SK-N-SH (cell line): ENCODE measurements at regions not wholly inside any gene's neighbourhood (a gene's known extent, or its start where the extent isn't known, plus 50 kb on each side); places are given as distances from the start of the nearest gene placed in this dataset.

Experiments used
- CTCF ChIA-PET: fragments of 300-600, 350-600 bp; formaldehyde crosslinking; extraction: SDS; loops from one replicate; lab custom pipeline; 2021; lab: Yijun Ruan, JAX
- POLR2A ChIA-PET: fragments of 350-600 bp; sonication (Branson Sonifier 250); formaldehyde crosslinking; extraction: SDS; loops from one replicate; lab custom pipeline; 2020; ENCODE audit warnings: antibody characterized with exemption, inconsistent platforms; lab: Yijun Ruan, JAX
- DNase-seq: peaks from one replicate; pipeline ENCODE4 v3.0.0; 2012
- H2AFZ ChIP-seq: fragments of 200-600 bp; sonication (generic); 2 replicates; pipeline ENCODE4 v1.8.1; 2016; ENCODE audit warnings: antibody characterized with exemption, mild to moderate bottlenecking, low read depth
- H3F3A ChIP-seq: fragments of 200-600 bp; sonication (generic); replicated peaks from 2 replicates; pipeline ENCODE3; 2016; ENCODE audit warnings: antibody characterized with exemption, mild to moderate bottlenecking; ENCODE audit not compliant: insufficient read depth
- H3K27ac ChIP-seq, 2 experiments: fragments of 200-500 bp in 1 of 2; fragments of 200-600 bp in 1 of 2; sonication (Bioruptor generic) in 1 of 2; sonication (generic), shearing (Covaris generic) in 1 of 2; 2 replicates each; pipeline versions ENCODE4 v1.5.1 to v1.6.1; 2014 to 2016; ENCODE audit warnings: low read depth in 2 of 2, inconsistent platforms in 1 of 2, low read length in 1 of 2, mild to moderate bottlenecking in 1 of 2, mixed read lengths in 1 of 2
- H3K27me3 ChIP-seq: fragments of 200-600 bp; sonication (generic), shearing (Covaris generic); 2 replicates; pipeline ENCODE4 v1.6.1; 2016; ENCODE audit warnings: mixed run types; ENCODE audit not compliant: insufficient read depth
- H3K36me3 ChIP-seq, 2 experiments: fragments of 200-500 bp in 1 of 2; fragments of 200-600 bp in 1 of 2; sonication (Bioruptor generic) in 1 of 2; sonication (generic) in 1 of 2; replicated peaks in 1 of 2; 2 replicates each; pipeline versions ENCODE3 to v1.5.1; 2014 to 2016; ENCODE audit warnings: low read length in 1 of 2, mild to moderate bottlenecking in 1 of 2; ENCODE audit not compliant: insufficient read depth in 2 of 2, control insufficient read depth in 1 of 2
- H3K4me1 ChIP-seq, 2 experiments: fragments of 200-500 bp in 1 of 2; fragments of 200-600 bp in 1 of 2; sonication (Bioruptor generic) in 1 of 2; sonication (generic), shearing (Covaris generic) in 1 of 2; 2 replicates each; pipeline versions ENCODE4 v1.5.1 to v1.6.1; 2014 to 2016; ENCODE audit warnings: low read depth in 1 of 2, low read length in 1 of 2, mixed run types in 1 of 2; ENCODE audit not compliant: insufficient read depth in 2 of 2, control insufficient read depth in 1 of 2
- H3K4me2 ChIP-seq: fragments of 200-600 bp; sonication (generic), shearing (Covaris generic); 2 replicates; pipeline ENCODE4 v1.6.1; 2017; ENCODE audit warnings: mixed run types
- H3K4me3 ChIP-seq, 2 experiments: fragments of 200-500 bp in 1 of 2; fragments of 200-600 bp in 1 of 2; sonication (Bioruptor generic) in 1 of 2; sonication (generic), shearing (Covaris generic) in 1 of 2; 2 replicates each; pipeline versions ENCODE4 v1.5.1 to v1.8.1; 2014 to 2016; ENCODE audit warnings: low read depth in 2 of 2, inconsistent platforms in 1 of 2, low read length in 1 of 2, mild to moderate bottlenecking in 1 of 2, mixed read lengths in 1 of 2, moderate library complexity in 1 of 2
- H3K79me2 ChIP-seq: fragments of 200-600 bp; sonication (generic); 2 replicates; pipeline ENCODE4 v1.8.1; 2017; ENCODE audit warnings: mild to moderate bottlenecking; ENCODE audit not compliant: insufficient read depth
- H3K9ac ChIP-seq: fragments of 200-600 bp; sonication (generic); 2 replicates; pipeline ENCODE4 v1.6.1; 2017; ENCODE audit warnings: mixed run types
- H3K9me2 ChIP-seq: fragments of 200-600 bp; sonication (generic); 2 replicates; pipeline ENCODE4 v1.6.1; 2017; ENCODE audit warnings: mixed run types
- H3K9me3 ChIP-seq: fragments of 200-600 bp; sonication (generic); 2 replicates; pipeline ENCODE4 v1.6.1; 2017; ENCODE audit warnings: mixed run types, mild to moderate bottlenecking, moderate library complexity
- H4K20me1 ChIP-seq: fragments of 200-600 bp; sonication (generic); 2 replicates; pipeline ENCODE4 v1.6.1; 2017; ENCODE audit warnings: mild to moderate bottlenecking, mixed run types; ENCODE audit not compliant: insufficient read depth
- ELF1 ChIP-seq: IDR thresholded peaks from 2 replicates; pipeline ENCODE4 v1.4.0; 2012
- EZH2phosphoT487 ChIP-seq: fragments of 200-600 bp; sonication (generic); IDR thresholded peaks from 2 replicates; pipeline ENCODE4 v1.6.1; 2017; ENCODE audit warnings: low read depth, mixed run types, mild to moderate bottlenecking, antibody characterized with exemption, moderate library complexity, borderline replicate concordance
- FOSL2 ChIP-seq: IDR thresholded peaks from 2 replicates; pipeline ENCODE4 v1.4.0; 2012; ENCODE audit warnings: low read depth, mild to moderate bottlenecking, moderate library complexity, borderline replicate concordance
- FOXJ3 ChIP-seq: sonication (generic); formaldehyde crosslinking; IDR thresholded peaks from 2 replicates; pipeline ENCODE4 v1.5.1; 2020; ENCODE audit warnings: mild to moderate bottlenecking, missing genetic modification reagents
- FOXM1 ChIP-seq: IDR thresholded peaks from 2 replicates; pipeline ENCODE4 v1.4.0; 2012; ENCODE audit warnings: low read depth, mild to moderate bottlenecking
- JUND ChIP-seq: IDR thresholded peaks from 2 replicates; pipeline ENCODE4 v1.4.0; 2012
- MXI1 ChIP-seq: IDR thresholded peaks from 2 replicates; pipeline ENCODE4 v1.6.1; 2012; ENCODE audit warnings: mild to moderate bottlenecking, low read depth, low read length, improper control_type of control experiment
- NFIC ChIP-seq: IDR thresholded peaks from 2 replicates; pipeline ENCODE4 v1.4.0; 2012; ENCODE audit warnings: borderline replicate concordance
- NRF1 ChIP-seq: IDR thresholded peaks from 2 replicates; pipeline ENCODE4 v1.6.1; 2012; ENCODE audit warnings: low read depth, mild to moderate bottlenecking, low read length
- POLR2AphosphoS5 ChIP-seq: IDR thresholded peaks from 2 replicates; pipeline ENCODE4 v1.6.1; 2012; ENCODE audit warnings: low read depth, low read length
- RFX5 ChIP-seq: IDR thresholded peaks from 2 replicates; pipeline ENCODE4 v1.6.1; 2012; ENCODE audit warnings: mild to moderate bottlenecking, improper control_type of control experiment, low read length
- RXRA ChIP-seq: IDR thresholded peaks from 2 replicates; pipeline ENCODE4 v1.4.0; 2012; ENCODE audit warnings: low read depth, mild to moderate bottlenecking, borderline replicate concordance
- TAF1 ChIP-seq: IDR thresholded peaks from 2 replicates; pipeline ENCODE4 v1.6.1; 2012; ENCODE audit warnings: low read depth, mild to moderate bottlenecking, low read length, moderate library complexity, borderline replicate concordance
- TCF12 ChIP-seq: IDR thresholded peaks from 2 replicates; pipeline ENCODE4 v1.4.0; 2012
- TEAD4 ChIP-seq: IDR thresholded peaks from 2 replicates; pipeline ENCODE4 v1.4.0; 2012; ENCODE audit warnings: mild to moderate bottlenecking, borderline replicate concordance; ENCODE audit not compliant: insufficient read depth
- WGBS: methylation state at CpG from one replicate; pipeline ENCODE4 v1.1.6; 2017; ENCODE audit warnings: low lambda C conversion rate; 5-methylcytosine and 5-hydroxymethylcytosine counted together
- TF ChIP-seq, protein P1 (sequence below): IDR thresholded peaks from 2 replicates; pipeline ENCODE4 v1.4.0; 2012; ENCODE audit warnings: low read depth, borderline replicate concordance
- TF ChIP-seq, protein P2 (sequence below): IDR thresholded peaks from 2 replicates; pipeline ENCODE4 v1.4.0; 2012; ENCODE audit warnings: low read depth, borderline replicate concordance
- TF ChIP-seq, protein P3 (sequence below): fragments of 150-350 bp; IDR thresholded peaks from 2 replicates; pipeline ENCODE4 v1.6.1; 2016; ENCODE audit warnings: mild to moderate bottlenecking, low read depth, low read length

DNA sequence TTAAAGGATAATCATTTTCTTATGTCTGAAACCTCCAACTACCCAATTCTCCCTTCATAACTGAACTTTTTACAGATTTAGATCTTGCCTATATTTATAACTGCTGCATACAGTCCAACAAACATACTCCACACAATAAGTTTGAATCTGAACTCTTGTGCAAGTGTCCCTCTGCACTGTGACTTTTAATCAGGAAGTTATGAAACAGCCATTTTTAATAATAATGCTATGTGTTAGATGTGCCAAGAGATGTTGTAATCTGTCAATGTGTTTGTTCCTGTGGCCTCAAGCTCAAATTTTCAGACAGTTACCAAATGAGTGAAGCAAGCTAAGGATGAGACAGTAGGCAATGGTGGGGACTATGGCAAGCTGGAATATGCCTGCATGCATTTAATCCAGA lies 57.6 kb upstream of the MTAP start:
- no peaks in the 10 kb centered on the region for H3K4me1 ChIP-seq
- H3K27ac ChIP-seq = no peak overlapping the region
- H3K27me3 ChIP-seq = no peaks in the 10 kb centered on the region
- no peak overlapping the region for H3K4me3 ChIP-seq
- H3K9me3 ChIP-seq = no peaks in the 10 kb centered on the region
- no peak overlapping the region for H3K9ac ChIP-seq
- H3K36me3 ChIP-seq = no peaks in the 10 kb centered on the region
- H3K79me2 ChIP-seq = no peaks in the 10 kb centered on the region
- no peak for TF ChIP-seq JUND
- TF ChIP-seq NRF1 = no peak
- no peak for TF ChIP-seq RFX5
- TF ChIP-seq TEAD4 = no peak
- TF ChIP-seq EZH2phosphoT487 = no peak
- TF ChIP-seq POLR2AphosphoS5 = no peak
- TF ChIP-seq MXI1 = no peak
- no peak for TF ChIP-seq NFIC
- no peak for TF ChIP-seq ELF1
- TF ChIP-seq RXRA = no peak
- TF ChIP-seq, protein P1, sequence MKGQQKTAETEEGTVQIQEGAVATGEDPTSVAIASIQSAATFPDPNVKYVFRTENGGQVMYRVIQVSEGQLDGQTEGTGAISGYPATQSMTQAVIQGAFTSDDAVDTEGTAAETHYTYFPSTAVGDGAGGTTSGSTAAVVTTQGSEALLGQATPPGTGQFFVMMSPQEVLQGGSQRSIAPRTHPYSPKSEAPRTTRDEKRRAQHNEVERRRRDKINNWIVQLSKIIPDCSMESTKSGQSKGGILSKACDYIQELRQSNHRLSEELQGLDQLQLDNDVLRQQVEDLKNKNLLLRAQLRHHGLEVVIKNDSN = no peak
- TF ChIP-seq, protein P2, sequence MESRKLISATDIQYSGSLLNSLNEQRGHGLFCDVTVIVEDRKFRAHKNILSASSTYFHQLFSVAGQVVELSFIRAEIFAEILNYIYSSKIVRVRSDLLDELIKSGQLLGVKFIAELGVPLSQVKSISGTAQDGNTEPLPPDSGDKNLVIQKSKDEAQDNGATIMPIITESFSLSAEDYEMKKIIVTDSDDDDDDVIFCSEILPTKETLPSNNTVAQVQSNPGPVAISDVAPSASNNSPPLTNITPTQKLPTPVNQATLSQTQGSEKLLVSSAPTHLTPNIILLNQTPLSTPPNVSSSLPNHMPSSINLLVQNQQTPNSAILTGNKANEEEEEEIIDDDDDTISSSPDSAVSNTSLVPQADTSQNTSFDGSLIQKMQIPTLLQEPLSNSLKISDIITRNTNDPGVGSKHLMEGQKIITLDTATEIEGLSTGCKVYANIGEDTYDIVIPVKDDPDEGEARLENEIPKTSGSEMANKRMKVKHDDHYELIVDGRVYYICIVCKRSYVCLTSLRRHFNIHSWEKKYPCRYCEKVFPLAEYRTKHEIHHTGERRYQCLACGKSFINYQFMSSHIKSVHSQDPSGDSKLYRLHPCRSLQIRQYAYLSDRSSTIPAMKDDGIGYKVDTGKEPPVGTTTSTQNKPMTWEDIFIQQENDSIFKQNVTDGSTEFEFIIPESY = no peak
- TF ChIP-seq FOXM1 = no peak
- no peak for TF ChIP-seq FOXJ3 (CRISPR knock-in tag)
- TF ChIP-seq TAF1 = no peak
- TF ChIP-seq TCF12 = no peak
- TF ChIP-seq, protein P3, sequence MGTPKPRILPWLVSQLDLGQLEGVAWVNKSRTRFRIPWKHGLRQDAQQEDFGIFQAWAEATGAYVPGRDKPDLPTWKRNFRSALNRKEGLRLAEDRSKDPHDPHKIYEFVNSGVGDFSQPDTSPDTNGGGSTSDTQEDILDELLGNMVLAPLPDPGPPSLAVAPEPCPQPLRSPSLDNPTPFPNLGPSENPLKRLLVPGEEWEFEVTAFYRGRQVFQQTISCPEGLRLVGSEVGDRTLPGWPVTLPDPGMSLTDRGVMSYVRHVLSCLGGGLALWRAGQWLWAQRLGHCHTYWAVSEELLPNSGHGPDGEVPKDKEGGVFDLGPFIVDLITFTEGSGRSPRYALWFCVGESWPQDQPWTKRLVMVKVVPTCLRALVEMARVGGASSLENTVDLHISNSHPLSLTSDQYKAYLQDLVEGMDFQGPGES = no peak
- POLR2A ChIA-PET = no interaction called here
- no peaks in the 10 kb centered on the region for H3F3A ChIP-seq
- no peaks in the 10 kb centered on the region for H4K20me1 ChIP-seq
- no peaks in the 10 kb centered on the region for H3K9me2 ChIP-seq
- CTCF ChIA-PET = no interaction called here
- DNase-seq = no peak
- no peak overlapping the region for H3K4me2 ChIP-seq
- H2AFZ ChIP-seq = no peak overlapping the region

DNA sequence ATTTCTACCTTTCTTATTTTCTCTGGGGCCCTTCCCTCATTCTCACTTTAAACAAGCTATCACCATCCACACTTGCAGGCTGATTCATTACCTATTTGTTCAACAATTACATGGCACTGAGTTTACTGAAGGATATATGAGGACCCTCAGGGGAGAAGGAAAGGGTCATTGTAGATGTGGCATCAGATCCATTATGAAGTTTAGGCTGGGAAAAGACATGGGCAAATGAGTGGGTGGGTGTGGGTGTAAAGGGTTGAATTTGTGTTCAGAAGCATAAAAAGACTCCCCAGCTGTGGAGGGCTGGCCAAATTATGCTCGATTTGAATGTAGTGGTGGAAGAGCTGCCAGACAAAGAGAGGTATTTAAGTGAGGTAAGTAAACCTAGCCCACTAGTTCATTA lies 55.9 kb upstream of the MTAP start:
- 0% methylated on average over 1 of the region's 1 CpG for WGBS
- Histone ChIP-seq H3K36me3 (no peaks in the 10 kb centered on the region), H2AFZ (no peak overlapping the region), H3K4me1 (no peaks in the 10 kb centered on the region), H3K9me3 (no peaks in the 10 kb centered on the region), H3K27ac (no peak overlapping the region), H3K9ac (no peak overlapping the region), H3K9me2 (no peaks in the 10 kb centered on the region), H3K79me2 (no peaks in the 10 kb centered on the region), H4K20me1 (no peaks in the 10 kb centered on the region), H3K4me2 (no peak overlapping the region), H3F3A (no peaks in the 10 kb centered on the region), H3K27me3 (no peaks in the 10 kb centered on the region), H3K4me3 (no peak overlapping the region)
- no peak for DNase-seq
- ChIA-PET CTCF (interaction anchor here (1.3 kb wide), 1 partner anchor 42 kb away, joined by 4 read pairs; no protein-coding TSS in a partner anchor), POLR2A (interaction anchor here (0.6 kb wide), 1 partner anchor 13 kb away, joined by 3 read pairs; no protein-coding TSS in a partner anchor)
- no peak for TF ChIP-seq MXI1
- no peak for TF ChIP-seq EZH2phosphoT487
- no peak for TF ChIP-seq RXRA
- TF ChIP-seq FOSL2 = no peak
- TF ChIP-seq FOXJ3 (CRISPR knock-in tag) = no peak
